AG10803 (cell line): ENCODE measurements at regions not wholly inside any gene's neighbourhood (a gene's known extent, or its start where the extent isn't known, plus 50 kb on each side); places are given as distances from the start of the nearest gene placed in this dataset.

ENCODE experiments used
- DNase-seq: peaks from one replicate; pipeline ENCODE4 v3.0.0; 2010; ENCODE audit warnings: low read depth
- H3K4me3 ChIP-seq: 2 replicates; pipeline ENCODE4 v1.5.1; 2011; ENCODE audit warnings: mild to moderate bottlenecking, low read length, control low read depth
- TF ChIP-seq, protein P1 (sequence below): conservative IDR thresholded peaks from 2 replicates; pipeline ENCODE4 v1.5.1; 2011; ENCODE audit warnings: mild to moderate bottlenecking, low read length, control low read depth, inconsistent platforms

DNA sequence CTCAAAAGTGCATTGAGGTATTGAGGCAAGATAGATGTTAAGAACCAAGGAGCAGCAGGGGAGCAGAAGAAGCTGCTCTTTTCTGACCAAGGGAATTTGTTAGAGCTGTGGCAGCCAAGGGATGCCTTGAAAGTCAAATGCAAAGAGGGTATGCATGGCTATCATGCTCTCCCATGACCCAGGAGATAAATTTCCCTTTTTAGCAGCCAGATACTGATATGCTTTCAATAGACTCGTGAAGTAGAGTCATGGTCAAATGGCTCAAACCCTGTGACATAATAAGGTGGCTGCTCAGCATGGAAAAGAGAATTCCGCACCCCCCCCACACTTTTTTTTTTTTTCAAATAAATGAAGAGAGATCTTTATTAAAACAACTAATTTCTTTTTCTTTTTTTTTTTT is 180.9 kb upstream of the ACTBL2 start:
- TF ChIP-seq, protein P1, sequence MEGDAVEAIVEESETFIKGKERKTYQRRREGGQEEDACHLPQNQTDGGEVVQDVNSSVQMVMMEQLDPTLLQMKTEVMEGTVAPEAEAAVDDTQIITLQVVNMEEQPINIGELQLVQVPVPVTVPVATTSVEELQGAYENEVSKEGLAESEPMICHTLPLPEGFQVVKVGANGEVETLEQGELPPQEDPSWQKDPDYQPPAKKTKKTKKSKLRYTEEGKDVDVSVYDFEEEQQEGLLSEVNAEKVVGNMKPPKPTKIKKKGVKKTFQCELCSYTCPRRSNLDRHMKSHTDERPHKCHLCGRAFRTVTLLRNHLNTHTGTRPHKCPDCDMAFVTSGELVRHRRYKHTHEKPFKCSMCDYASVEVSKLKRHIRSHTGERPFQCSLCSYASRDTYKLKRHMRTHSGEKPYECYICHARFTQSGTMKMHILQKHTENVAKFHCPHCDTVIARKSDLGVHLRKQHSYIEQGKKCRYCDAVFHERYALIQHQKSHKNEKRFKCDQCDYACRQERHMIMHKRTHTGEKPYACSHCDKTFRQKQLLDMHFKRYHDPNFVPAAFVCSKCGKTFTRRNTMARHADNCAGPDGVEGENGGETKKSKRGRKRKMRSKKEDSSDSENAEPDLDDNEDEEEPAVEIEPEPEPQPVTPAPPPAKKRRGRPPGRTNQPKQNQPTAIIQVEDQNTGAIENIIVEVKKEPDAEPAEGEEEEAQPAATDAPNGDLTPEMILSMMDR = no peak
- no peak for DNase-seq
- no peak overlapping the region for H3K4me3 ChIP-seq

DNA sequence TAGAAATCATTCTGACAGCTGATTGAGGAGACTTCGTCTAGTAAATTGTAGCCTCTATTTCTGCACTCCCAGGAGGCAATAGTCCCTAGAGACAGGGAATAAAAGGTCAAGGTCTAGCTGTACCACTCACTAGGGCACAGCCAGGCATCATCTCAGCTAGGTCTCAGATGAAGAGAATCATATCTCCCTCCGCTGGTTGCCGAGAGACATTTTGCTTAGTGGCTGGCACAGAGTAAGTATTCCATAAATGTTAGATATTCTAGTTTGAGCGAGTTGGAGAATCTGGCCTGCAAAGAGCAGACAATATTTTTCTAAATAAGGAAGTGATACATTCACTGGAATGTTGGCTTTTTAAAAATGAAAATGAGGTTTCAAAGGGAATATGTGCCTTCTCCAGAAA is 180.4 kb upstream of the ACTBL2 start:
- peak; percentile 38 for DNase-seq

DNA sequence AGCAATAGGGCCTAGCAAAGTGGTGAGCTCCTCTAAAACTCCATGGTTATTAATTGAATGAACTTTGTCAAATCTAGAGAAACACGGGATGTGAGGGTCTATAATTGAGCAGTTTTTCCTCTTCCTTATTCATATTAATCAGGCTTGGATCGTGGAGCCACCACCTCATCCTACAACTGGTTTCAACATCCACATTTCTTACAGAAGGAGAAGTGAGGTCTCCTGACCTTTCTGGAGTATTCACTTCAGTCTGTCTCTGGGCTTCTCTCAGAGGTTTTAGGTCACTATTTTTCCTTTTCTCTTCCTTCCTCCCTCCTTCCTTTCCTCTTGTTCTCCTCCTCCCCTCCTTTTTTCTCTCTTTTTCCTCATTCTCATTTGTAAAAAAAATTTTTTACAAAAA is 177.3 kb upstream of the ACTBL2 start:
- H3K4me3 ChIP-seq = no peak overlapping the region
- DNase-seq = no peak
- TF ChIP-seq, protein P1 = no peak

More for the DNA sequence above, 180.4 kb upstream of the ACTBL2 start:
- no peak overlapping the region for H3K4me3 ChIP-seq
- TF ChIP-seq, protein P1 = 0 out of 2 replicates have a peak, but pooled peaks have one; percentile 7

DNA sequence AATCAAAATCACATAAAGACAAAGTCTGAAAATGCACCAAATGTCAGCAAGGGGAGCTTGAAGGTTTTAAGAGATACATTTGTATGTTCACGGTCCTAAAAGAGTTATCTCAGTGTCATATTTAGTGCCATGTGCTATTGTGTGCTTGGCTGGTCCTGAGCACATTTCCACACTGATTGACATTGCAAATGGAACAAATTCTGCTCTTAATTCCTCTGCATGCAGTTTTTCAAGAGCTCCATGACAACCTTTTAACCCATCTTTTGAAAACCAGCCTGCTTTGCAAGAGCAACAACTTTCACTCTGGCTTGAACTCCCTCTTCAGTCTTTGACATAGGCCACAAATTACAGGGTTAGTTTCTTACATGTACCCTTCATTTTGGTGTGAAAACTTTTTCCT is 175.4 kb upstream of the ACTBL2 start:
- TF ChIP-seq, protein P1 = no peak
- no peak overlapping the region for H3K4me3 ChIP-seq
- no peak for DNase-seq

DNA sequence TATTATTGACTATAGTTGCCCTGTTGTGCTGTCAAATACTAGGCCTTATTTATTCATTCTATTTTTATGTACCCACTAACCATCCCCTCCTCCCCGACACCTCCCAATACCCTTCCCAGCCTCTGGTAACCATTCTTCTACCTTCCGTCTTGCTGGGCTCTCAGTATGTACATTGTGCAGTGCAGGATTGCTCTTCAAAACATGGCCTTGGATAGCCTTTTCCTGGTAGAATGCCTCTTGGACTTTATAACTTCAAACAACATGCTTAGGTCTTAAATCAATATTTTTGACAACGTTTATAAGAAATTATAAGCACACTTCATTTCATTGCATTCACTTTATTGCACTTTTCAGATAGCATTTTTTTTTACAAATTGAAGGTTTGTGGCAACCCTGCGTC is 172.6 kb upstream of the ACTBL2 start:
- TF ChIP-seq, protein P1 = no peak
- no peak for DNase-seq

DNA sequence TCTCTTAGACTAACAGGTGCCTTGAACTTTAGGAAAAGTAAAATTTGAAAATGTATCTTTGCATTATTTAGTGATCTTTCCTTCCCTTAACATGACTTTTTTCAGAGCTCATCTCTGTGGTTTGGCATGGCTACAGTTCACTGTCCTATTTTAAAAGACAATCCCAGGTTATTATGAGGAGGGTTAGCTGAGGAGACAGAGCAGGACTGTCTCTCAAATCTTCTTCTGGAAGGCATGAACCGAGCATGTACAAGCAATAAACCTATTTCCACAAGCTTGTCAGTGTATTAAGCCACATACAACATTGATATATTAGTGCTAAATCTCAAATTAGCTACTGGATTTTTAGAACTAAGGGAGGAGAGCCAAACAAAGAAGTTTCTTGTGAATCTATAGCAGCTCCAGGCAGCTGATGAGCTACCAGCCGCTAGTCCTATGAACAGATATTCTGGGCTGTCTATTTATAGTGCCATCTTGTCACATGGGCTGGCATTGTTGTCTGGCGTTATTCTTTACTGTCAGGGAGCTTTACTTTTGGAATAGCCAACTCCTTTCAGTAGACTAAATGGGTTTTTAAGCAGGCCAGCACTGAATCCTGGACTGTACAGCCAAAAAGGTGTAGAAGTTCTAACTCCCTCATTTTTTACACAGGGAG is 171.2 kb upstream of the ACTBL2 start:
- H3K4me3 ChIP-seq = no peak overlapping the region
- DNase-seq = no peak
- TF ChIP-seq, protein P1 = no peak

More for the DNA sequence above, 172.6 kb upstream of the ACTBL2 start:
- no peak overlapping the region for H3K4me3 ChIP-seq

DNA sequence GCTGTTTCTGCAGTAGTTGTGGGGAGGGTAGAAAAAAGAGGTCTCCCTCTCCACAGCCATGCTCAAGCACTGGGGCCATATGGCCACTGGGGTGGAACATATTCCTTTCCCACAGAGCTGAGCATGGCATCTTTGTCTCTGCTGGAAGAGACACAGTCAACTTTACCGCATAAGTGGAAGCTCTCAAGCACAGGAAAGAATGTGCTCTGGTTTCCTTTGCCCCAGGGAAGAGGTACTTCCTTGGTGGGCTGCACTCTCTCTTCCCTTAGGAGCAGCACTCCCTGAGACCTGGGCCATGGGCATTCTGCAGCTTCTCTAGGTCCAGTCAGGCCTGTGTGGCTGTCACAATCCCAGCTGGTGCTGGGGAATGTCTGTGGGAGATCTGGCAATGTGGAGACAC is 168.5 kb upstream of the ACTBL2 start:
- no peak for DNase-seq
- H3K4me3 ChIP-seq = no peak overlapping the region
- TF ChIP-seq, protein P1 = no peak
